HG03039 (cell line): ENCODE measurements at regions not wholly inside any gene's neighbourhood (a gene's known extent, or its start where the extent isn't known, plus 50 kb on each side); places are given as distances from the start of the nearest gene placed in this dataset.
"Not testable (repeated sequence)": the region's sequence is repeated elsewhere in the genome, so short reads cannot be mapped to it uniquely, and the experiment has no call there.

Source experiments
- ATAC-seq: cut with Tn5 transposase; IDR thresholded peaks from one replicate; pipeline ENCODE4 v1.9.1; 2021; ENCODE audit warnings: mild to moderate bottlenecking, moderate library complexity; ENCODE audit not compliant: unreplicated experiment

DNA sequence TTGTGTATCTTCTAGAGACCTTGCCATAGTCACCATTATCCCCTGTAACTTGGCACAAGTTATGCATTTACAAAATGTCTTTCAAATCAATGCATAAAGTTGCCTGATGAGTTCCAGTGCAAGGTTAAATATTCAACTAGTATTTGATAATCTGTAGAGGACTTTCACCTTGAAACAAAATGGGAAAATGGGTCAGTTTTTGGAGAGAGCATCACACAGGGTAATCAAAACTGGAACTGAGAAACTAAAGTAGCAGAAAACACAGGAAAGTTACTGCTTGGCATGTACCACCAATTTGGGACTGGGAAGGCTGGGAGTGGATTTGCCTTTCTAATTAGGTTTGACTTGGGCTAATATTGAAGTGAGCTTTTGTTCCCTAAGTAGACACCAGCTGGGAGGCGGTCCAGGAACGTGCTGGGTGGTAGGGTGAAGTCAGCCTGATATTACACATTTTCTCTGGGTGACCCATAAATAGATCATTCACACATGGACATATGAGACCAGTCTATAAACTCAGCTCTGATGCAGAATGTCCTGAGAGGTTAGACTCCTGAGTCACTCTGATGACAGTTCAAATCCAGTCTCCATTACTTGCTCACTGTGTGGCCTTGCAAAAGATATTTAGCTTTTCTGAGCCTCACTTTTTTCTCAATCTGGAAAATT is 152.3 kb downstream of the PCTP start:
- no peak for ATAC-seq

DNA sequence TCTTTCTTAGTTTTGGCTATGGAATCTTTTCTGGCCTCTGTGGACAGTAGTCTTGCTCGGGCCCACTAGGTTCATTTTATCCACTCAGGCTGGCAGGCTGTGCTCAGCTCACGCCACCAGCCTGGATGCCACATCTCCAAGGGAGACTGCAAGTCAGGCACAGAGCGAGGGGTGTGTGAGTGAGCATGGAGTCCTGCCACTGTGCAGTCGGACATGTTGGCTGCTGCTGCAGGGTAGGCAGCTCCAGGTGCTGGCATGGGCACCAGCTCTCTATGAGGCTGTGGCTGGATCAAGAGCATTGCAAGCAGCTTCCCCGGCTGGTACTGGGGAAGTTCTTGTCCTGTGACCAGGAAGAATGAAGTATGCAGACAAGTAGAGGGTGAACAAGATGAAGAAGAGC is 158.9 kb downstream of the PCTP start:
- no peak for ATAC-seq

DNA sequence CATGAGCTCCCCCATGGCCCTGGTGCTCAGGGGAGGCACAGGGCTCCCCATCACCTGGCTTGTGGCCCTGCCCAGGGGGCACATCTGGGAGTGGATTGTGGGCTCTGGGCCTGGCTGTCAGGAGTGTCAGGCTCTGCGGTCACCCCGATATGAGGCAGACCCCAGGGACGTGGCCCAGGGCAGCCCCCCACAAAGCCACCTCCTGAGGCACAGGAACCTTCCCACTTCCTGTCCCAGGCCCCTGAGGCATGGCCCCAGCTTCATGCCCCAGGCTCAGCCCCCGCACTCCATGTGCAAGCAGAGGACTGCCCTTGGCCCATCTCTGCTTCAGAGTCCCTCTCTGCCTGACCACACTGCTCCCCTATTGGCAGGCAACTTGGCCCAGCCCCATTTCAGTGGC is 160.3 kb downstream of the PCTP start:
- no peak for ATAC-seq

DNA sequence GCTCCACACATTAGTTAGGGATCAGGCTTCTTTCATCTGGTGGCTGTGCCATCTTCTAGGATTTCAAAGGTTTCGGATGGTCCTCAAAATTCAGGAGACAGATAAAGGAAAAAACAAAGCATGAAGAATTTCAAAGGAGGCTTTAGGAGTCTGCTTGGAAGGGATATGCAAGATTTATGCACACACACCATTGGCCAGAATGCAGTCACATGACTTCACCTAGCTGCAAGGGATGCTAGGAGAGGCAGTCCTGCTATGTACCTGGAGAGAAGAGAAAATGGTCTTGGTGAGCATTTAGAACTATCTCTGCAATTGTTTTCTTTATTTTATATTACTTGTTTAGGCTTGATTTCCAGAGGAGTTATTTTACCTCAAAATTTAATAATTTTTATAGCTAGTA is 174.6 kb downstream of the PCTP start:
- ATAC-seq = no peak

DNA sequence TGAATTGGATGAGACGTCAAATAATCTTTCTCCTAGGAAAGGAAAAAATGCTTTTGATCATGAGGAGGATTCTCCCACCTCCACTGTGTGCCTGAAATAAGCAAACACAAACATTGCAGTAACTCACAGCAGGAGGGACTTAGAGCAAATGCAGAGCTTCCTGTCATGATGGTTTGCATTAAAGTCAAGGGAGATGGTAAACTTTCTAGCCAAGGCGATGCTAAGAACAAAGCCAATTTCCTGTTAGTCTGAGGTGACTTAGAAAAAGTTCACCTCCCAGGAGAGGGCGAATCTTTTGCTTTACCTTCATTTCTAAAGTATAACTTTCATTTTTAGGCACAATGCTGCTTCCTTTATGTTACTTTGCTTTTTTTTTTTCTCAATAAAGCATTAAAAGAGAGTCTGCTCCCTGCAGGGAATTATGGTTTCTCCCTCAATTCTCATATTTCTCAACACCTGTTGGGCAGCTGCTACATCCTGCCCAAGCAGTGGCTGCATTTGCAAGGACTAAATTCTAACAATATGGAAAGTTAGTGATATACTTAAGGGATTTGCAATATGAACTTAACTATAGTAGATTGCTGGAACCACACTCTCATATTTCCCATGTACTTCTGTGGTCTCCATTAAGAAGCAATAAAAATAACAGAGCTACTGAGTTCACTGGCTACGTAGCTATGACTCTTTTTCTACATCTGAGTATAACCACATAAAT is 175.6 kb downstream of the PCTP start:
- ATAC-seq = no peak

GRCh38 chr17:55930291-55930809 is 179.5 kb downstream of the PCTP start:
- no peak for ATAC-seq

DNA sequence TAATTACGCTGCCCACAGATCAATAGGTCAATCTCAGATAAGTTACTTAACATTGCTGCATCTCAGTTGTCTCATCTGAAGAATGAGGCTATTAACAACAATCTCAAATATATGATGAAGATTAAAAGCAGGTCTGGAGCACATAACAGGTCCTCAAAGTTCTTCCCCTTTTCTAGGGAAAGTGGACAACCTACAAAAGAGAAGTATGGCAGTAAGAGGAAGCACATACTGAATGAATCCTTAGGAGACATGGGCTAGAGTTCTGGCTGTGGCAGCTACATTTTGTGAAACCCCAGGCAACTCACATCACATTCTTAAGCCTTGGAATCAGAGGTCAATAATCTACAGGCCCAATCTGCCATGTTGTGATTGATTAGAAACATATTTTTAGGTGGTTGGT is 180.6 kb downstream of the PCTP start:
- no peak for ATAC-seq

DNA sequence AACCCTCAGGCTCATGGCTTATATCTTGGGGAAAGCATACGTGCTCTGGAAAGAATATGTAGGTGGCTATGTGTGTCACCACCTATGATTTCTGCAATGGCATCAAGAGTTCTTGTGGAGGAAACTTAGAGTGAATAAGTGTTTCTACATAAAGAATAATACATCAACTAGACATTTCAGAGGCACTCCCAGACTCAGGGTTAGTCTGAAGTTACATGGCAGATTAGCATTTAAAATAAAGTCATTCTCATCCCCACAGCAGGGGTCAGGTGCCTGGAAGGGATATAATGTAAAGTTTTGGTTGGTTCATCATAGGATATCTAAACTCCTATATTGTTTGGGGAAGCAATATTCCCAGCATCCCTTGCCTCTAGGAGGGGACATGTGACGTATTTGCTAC is 182.1 kb downstream of the PCTP start:
- ATAC-seq = no peak

DNA sequence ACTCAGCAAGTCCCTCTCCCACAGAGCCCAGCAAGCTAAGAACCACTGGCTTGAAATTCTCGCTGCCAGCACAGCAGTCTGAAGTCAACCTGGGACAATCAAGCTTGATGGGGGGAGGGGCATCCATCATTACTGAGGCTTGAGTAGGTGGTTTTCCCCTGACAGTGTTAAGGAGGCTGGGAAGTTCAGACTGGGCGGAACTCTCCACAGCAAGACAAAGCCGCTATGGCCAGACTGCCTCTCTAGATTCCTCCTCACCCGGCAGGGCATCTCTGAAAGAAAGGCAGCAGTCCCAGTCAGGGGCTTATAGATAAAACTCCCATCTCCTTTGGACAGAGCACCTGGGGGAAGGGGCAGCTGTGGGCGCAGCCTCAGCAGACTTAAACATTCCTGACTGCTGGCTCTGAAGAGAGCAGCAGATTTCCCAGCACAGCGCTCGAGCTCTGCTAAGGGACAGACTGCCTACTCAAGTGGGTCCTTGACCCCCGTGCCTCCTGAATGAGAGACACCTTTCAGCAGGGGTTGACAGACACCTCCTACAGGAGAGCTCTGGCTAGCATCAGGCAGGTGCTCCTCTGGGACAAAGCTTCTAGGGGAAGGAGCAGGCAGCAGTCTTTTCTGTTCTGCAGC is 188.4 kb downstream of the PCTP start:
- ATAC-seq = not testable (repeated sequence)

DNA sequence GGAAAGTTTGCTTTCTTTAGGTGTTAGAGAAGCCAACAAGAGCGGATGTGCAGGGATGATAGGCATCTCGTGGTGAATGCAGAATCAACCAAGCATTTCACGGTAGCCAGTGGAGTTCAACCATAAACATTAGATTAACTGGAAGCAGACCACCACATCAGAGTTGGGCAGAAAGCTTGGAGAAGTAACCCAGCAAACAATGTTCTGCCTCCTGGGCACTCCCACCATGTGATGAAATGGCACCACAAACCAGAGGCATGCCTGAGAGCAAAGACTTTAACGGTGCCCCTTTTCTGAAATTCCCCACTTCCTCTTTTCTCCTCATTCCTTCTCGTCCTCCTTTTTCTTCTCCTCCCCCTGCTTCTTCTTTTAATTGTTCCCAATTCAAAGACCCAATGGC is 193.5 kb upstream of the ANKFN1 start:
- no peak for ATAC-seq

- no peak for ATAC-seq
These were observed 191.9 kb upstream of the ANKFN1 start for GRCh38 chr17:55961386-55961785.

- ATAC-seq = no peak
These were observed 190.3 kb upstream of the ANKFN1 start for GRCh38 chr17:55962951-55963401.

- no peak for ATAC-seq
These were observed 189.1 kb upstream of the ANKFN1 start for GRCh38 chr17:55964191-55964590.

GRCh38 chr17:55965051-55965450 is 188.2 kb upstream of the ANKFN1 start:
- no peak for ATAC-seq

DNA sequence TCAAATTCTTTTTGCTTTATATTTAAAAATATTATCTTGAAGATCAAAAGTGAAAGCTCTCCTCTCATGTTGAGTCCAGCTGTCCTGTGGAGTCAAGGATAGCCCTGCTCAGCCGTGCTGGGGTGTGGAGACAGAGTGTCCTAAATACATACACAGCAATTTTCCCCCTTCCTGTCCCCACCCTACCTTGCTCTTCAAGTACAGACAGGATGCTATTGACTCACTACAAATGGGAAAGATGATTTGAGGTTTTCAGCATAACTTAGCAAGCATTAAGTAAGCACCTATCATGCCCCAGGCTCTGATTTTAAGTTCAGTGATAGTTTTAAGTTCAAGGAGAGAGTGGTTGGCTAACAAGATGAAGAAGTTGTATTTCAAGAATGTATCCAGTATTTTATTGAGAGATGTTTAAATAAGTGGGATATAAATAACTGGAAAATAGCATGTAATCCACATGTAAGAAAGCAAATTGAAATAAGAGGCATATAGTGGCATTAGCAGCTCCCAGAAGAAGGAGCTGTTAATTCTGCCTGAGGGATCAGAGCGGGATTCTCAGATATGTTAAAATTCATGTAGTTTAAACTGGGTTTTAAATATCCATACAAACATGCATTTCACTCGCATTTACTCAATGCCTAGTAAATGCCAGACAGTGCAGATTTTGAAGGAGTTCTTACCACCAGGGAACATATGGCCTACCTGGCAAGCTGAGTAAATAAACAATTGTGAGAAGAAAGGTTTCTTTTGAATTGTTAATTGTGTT is 183.5 kb upstream of the ANKFN1 start:
- ATAC-seq = no peak

DNA sequence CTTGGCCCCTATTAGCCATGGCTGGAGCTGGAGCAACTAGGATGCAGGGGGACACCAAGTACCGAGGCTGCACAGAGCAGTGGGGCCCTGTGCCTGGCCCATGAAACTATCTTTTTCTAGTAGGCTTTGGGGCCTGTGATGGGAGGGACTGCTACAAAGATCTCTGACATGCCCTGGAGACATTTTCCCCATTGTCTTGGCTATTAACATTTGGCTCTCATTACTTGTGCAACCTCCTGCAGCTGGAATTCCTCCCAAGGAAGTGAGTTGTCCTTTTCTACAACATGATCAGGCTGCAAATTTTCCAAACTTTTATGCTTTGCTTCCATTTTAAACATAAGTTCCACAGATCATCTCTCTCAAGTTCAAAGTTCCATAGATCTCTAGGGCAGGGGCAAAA is 174.7 kb upstream of the ANKFN1 start:
- ATAC-seq = no peak

DNA sequence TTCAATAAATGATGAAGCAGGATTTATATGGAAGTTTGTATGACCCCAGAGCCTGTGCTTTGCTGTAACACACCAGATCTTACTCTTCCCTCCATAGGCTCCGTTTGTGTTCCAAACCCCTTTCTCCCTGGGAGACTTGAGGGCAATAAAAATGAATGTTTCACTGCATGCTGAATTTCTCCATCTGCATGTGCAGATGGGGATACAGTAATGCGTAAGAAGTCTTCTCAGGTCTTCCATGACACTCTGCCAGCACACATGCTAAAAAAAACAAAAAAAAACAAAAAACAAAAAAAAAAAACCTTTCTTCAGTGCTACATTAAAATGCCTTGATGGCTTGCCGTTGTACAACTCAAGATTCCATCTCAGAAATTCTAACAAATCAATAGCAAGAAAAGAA is 170.2 kb upstream of the ANKFN1 start:
- ATAC-seq = no peak

GRCh38 chr17:55986817-55987216 is 166.5 kb upstream of the ANKFN1 start:
- ATAC-seq = no peak

DNA sequence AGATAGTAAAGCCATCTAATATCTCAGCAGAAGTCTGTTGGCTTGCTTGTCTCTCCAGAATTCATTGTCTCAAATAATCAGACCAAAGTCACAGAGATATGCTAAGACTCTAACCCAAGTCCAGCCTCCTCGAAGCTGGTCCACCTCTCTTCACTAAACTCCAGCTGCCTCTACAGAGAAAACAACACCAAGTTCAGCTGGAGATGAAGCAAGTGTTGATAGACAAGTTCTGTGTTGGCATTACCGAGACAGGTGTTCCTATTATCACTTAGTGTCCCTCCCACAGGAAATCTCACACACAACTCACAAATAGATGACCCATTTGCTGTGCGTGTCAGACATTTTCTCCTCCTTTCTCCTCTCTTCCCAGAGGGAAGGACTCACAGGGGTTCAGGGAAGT is 164.4 kb upstream of the ANKFN1 start:
- no peak for ATAC-seq

DNA sequence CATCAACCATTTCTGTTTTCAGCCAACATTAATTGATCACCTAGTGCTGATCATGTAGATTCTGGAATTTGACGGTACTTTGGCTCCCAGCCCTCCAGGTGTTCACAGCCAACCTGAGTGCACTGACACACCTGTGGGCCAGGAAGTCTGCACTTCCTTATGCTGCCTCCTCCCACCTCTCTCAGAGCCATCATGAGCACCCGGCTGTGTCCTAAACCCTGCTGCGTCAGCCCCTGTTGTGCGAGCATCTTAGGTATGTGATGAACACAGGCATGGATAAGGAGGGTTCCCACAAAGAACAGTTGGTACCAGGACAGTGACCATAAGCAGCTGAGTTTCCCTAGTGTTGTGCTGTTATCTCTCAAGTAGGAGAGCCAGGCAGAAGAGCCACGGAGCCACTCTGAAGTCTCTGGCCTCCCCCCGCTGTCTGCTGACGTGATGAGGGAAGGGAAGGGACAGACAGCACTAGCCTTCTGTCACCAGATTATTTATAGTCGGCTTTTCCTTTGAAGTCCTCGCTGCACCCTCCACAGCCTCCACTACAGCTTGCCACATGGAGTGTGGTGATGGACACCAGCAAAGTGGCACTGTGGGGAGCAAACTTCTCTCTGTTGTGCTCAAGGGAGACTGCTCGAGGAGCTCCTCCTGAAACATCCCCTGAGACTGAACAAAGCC is 162.8 kb upstream of the ANKFN1 start:
- ATAC-seq = no peak

GRCh38 chr17:55996826-55997225 is 156.4 kb upstream of the ANKFN1 start:
- ATAC-seq = no peak
